GM23248 (cell line): ENCODE measurements at regions not wholly inside any gene's neighbourhood (a gene's known extent, or its start where the extent isn't known, plus 50 kb on each side); places are given as distances from the start of the nearest gene placed in this dataset.
"Not testable (repeated sequence)": the region's sequence is repeated elsewhere in the genome, so short reads cannot be mapped to it uniquely, and the experiment has no call there.

ENCODE experiments used
- DNase-seq: peaks from one replicate; pipeline ENCODE4 v3.0.0-alpha.2; 2015
- H2AFZ ChIP-seq: fragments of 200-600 bp; sonication (generic); 2 replicates; pipeline ENCODE4 v1.6.1; 2016; ENCODE audit warnings: antibody characterized with exemption
- H3F3A ChIP-seq: fragments of 200-600 bp; sonication (generic); 2 replicates; pipeline ENCODE4 v1.6.1; 2016; ENCODE audit warnings: mild to moderate bottlenecking, antibody characterized with exemption, mixed run types; ENCODE audit not compliant: insufficient read depth
- H3K27ac ChIP-seq: fragments of 200-600 bp; sonication (generic); 2 replicates; pipeline ENCODE4 v1.5.1; 2016; ENCODE audit warnings: mild to moderate bottlenecking
- H3K27me3 ChIP-seq: fragments of 200-600 bp; sonication (generic); replicated peaks from 2 replicates; pipeline ENCODE4 v1.6.1; 2016; ENCODE audit warnings: mild to moderate bottlenecking; ENCODE audit not compliant: insufficient read depth
- H3K36me3 ChIP-seq: fragments of 200-600 bp; sonication (generic); 2 replicates; pipeline ENCODE4 v1.6.1; 2016; ENCODE audit warnings: low read depth, mild to moderate bottlenecking
- H3K4me1 ChIP-seq: fragments of 200-600 bp; sonication (generic); 2 replicates; pipeline ENCODE4 v1.6.1; 2016; ENCODE audit warnings: mild to moderate bottlenecking; ENCODE audit not compliant: insufficient read depth
- H3K4me2 ChIP-seq: fragments of 200-600 bp; sonication (generic); one replicate; pipeline ENCODE4 v1.6.1; 2016; ENCODE audit warnings: mild to moderate bottlenecking; ENCODE audit not compliant: unreplicated experiment
- H3K4me3 ChIP-seq: fragments of 200-600 bp; sonication (generic); 2 replicates; pipeline ENCODE4 v1.5.1; 2016; ENCODE audit warnings: mild to moderate bottlenecking
- H3K79me2 ChIP-seq: fragments of 200-600 bp; sonication (generic); 2 replicates; pipeline ENCODE4 v1.6.1; 2016; ENCODE audit warnings: mild to moderate bottlenecking; ENCODE audit not compliant: insufficient read depth
- H3K9ac ChIP-seq: fragments of 200-600 bp; sonication (generic); 2 replicates; pipeline ENCODE4 v1.6.1; 2016; ENCODE audit warnings: mild to moderate bottlenecking
- H3K9me2 ChIP-seq: fragments of 200-600 bp; sonication (generic); 2 replicates; pipeline ENCODE4 v1.6.1; 2016; ENCODE audit warnings: mixed run types, mild to moderate bottlenecking, moderate library complexity; ENCODE audit not compliant: insufficient read depth
- H3K9me3 ChIP-seq: fragments of 200-600 bp; sonication (generic); one replicate; pipeline ENCODE4 v1.6.1; 2017; ENCODE audit warnings: low read depth
- H4K20me1 ChIP-seq: fragments of 200-600 bp; sonication (generic); 2 replicates; pipeline ENCODE4 v1.6.0; 2016; ENCODE audit not compliant: insufficient read depth
- EZH2 ChIP-seq: fragments of 200-600 bp; sonication (generic); IDR thresholded peaks from 2 replicates; pipeline ENCODE4 v1.6.1; 2018; ENCODE audit warnings: antibody characterized with exemption, mild to moderate bottlenecking; ENCODE audit not compliant: insufficient read depth, poor library complexity, severe bottlenecking
- EZH2phosphoT487 ChIP-seq: fragments of 200-600 bp; sonication (generic); IDR thresholded peaks from 2 replicates; pipeline ENCODE4 v1.6.1; 2018; ENCODE audit warnings: antibody characterized with exemption, moderate library complexity, mild to moderate bottlenecking, low read depth; ENCODE audit not compliant: insufficient read depth
- WGBS, 2 experiments: methylation state at CpG; one replicate each; pipeline ENCODE4 v1.1.6; 2015 to 2017; ENCODE audit warnings: low lambda C conversion rate in 2 of 2, low coverage in 1 of 2; ENCODE audit errors: missing lambda C conversion rate in 2 of 2; 5-methylcytosine and 5-hydroxymethylcytosine counted together
- in situ Hi-C: fragments of 300-500 bp; cut with MboI; formaldehyde crosslinking; loops from 2 replicates; pipeline ENCODE4 v1.15.0; 2020

DNA sequence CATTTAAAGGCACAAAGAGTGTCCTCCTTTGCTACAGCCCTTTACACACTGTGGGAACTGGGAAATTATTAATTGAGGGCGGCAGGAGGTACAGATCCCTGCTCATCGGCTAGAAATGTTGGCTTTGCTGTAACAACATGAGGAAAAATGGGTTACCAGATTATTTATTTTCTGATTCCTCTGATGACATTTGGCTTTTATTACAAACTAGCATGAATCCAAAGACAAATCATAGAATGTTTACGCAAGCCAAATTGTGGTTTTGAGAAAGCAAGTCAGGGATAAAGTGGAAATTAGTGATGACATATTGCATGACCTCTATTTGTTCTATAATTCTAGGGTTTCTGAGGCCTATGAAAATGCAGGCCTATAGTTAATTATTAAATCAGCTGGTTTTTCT lies 126.1 kb upstream of the TMEM196 start:
- Histone ChIP-seq H3K27ac (no peak overlapping the region), H3K4me2 (peak overlapping the region; percentile 23), H3K4me1 (no peaks in the 10 kb centered on the region), H3K27me3 (peaks cover 20% of the 10 kb centered on the region), H3K9ac (no peak overlapping the region), H3K9me3 (no peaks in the 10 kb centered on the region), H3K79me2 (no peaks in the 10 kb centered on the region), H3K9me2 (no peaks in the 10 kb centered on the region), H3F3A (peaks cover 4% of the 10 kb centered on the region; the same call in 1 of the 2 replicates), H2AFZ (no peak overlapping the region), H3K4me3 (no peak overlapping the region), H4K20me1 (no peaks in the 10 kb centered on the region), H3K36me3 (no peaks in the 10 kb centered on the region)
- WGBS, 2 experiments: 10 to 12% methylated on average over 3 of the region's 3 CpGs
- in situ Hi-C loops: no loop called here
- peak; percentile 67 for DNase-seq
- TF ChIP-seq EZH2 (no peak), EZH2phosphoT487 (peak; percentile 79; the same call in 1 of the 2 replicates)

DNA sequence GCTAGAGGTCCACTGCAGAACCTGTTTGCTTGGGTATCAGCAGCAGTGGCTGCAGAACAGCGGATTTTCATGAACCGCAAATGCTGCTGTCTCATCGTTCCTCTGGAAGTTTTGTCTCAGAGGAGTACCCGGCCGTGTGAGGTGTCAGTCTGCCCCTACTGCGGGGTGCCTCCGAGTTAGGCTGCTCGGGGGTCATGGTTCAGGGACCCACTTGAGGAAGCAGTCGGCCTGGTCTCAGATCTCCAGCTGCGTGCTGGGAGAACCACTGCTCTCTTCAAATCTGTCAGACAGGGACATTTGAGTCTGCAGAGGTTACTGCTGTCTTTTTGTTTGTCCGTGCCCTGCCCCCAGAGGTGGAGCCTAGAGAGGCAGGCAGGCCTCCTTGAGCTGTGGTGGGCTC lies 109.5 kb upstream of the TMEM196 start:
- H3K9ac ChIP-seq, H3K36me3 ChIP-seq, H3K27me3 ChIP-seq, DNase-seq, H2AFZ ChIP-seq, H3K9me2 ChIP-seq, H3F3A ChIP-seq, H3K79me2 ChIP-seq, in situ Hi-C loops, H3K27ac ChIP-seq, H4K20me1 ChIP-seq, H3K4me2 ChIP-seq, H3K9me3 ChIP-seq, H3K4me1 ChIP-seq, H3K4me3 ChIP-seq: not testable (repeated sequence)
- 66 to 71% methylated on average over 11 of the region's 11 CpGs for WGBS, 2 experiments

DNA sequence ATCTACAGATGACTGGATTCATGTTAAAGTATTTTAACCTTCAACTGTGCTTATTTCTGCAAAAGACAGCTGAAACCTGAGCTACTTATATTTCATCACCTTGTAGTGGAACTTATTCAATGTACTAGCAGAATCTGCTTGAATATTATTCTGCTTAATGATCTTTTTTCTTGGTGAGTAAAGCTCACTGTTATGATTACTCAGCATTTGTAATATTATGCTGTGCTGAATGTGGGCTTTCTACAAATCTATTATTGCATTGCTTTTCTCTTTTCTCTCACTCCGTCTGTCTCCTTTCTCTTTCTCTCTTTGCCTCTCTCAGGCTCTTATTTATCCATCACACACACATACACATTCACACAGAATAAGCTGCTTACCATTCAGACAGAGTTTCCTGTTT lies 98.7 kb upstream of the TMEM196 start:
- no peaks in the 10 kb centered on the region for H3K36me3 ChIP-seq
- no peaks in the 10 kb centered on the region for H3K79me2 ChIP-seq
- 21 to 28% methylated on average over 1 of the region's 1 CpG for WGBS, 2 experiments
- H3K4me2 ChIP-seq: no peak overlapping the region
- H4K20me1 ChIP-seq: no peaks in the 10 kb centered on the region
- H3K27me3 ChIP-seq: no peaks in the 10 kb centered on the region
- DNase-seq: no peak
- H3K9ac ChIP-seq: no peak overlapping the region
- H3K27ac ChIP-seq: no peak overlapping the region
- H3K4me3 ChIP-seq: no peak overlapping the region
- in situ Hi-C loops: no loop called here
- TF ChIP-seq EZH2 (no peak), EZH2phosphoT487 (no peak)
- no peaks in the 10 kb centered on the region for H3K4me1 ChIP-seq
- no peaks in the 10 kb centered on the region for H3K9me3 ChIP-seq
- H2AFZ ChIP-seq: no peak overlapping the region
- H3K9me2 ChIP-seq: no peaks in the 10 kb centered on the region
- no peaks in the 10 kb centered on the region for H3F3A ChIP-seq

DNA sequence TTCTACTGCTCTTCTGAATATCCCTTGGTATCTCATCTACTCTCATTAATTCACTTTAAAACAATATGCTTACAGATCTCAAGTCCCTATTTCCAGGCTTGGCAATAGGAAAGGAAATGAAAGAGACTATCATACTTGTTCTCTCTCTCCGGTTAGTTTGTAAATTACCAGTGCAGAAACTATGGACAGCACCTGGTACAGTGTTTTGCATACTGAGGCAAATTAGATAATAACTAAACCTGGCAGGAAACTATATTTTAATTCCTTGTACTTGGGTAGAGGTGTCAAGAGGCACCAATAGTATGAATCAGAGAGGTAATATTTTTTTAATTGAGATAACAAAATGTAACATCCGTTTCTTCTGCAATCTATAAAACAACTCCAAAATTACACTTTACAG lies 97.7 kb upstream of the TMEM196 start:
- Histone ChIP-seq H4K20me1 (no peaks in the 10 kb centered on the region), H3K9me3 (no peaks in the 10 kb centered on the region), H3K27me3 (no peaks in the 10 kb centered on the region), H3K36me3 (no peaks in the 10 kb centered on the region), H3F3A (no peaks in the 10 kb centered on the region), H3K27ac (no peak overlapping the region), H3K79me2 (no peaks in the 10 kb centered on the region), H2AFZ (no peak overlapping the region), H3K4me2 (no peak overlapping the region), H3K4me1 (no peaks in the 10 kb centered on the region), H3K9me2 (no peaks in the 10 kb centered on the region), H3K9ac (no peak overlapping the region), H3K4me3 (no peak overlapping the region)
- in situ Hi-C loops: no loop called here
- no peak for TF ChIP-seq EZH2
- no peak for TF ChIP-seq EZH2phosphoT487
- 57% methylated on average over 2 of the region's 2 CpGs for WGBS, 2 experiments
- no peak for DNase-seq

DNA sequence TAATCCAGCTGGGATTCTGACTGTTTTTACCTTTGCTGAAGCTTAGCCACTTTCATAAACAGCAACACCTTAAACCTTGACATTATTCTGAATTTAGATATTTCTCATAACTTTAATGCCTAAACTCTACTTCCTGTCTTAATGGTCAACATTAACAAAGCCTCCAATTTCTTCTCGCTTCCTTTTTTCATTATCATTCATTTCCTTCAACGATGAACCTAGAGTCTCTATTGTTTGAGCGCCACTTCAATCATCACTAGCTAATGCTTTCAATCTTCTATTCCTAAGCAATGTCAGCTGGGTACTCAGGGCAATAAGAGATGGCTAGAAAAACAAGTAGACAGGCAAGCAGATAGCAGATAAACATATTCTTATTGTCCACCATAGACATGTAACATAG lies 96.6 kb upstream of the TMEM196 start:
- Histone ChIP-seq H3K79me2 (no peaks in the 10 kb centered on the region), H3K4me2 (no peak overlapping the region), H3K4me3 (no peak overlapping the region), H2AFZ (no peak overlapping the region), H4K20me1 (no peaks in the 10 kb centered on the region), H3K27ac (no peak overlapping the region), H3K27me3 (no peaks in the 10 kb centered on the region), H3K4me1 (no peaks in the 10 kb centered on the region), H3F3A (no peaks in the 10 kb centered on the region), H3K9me3 (no peaks in the 10 kb centered on the region), H3K9me2 (no peaks in the 10 kb centered on the region), H3K36me3 (no peaks in the 10 kb centered on the region), H3K9ac (no peak overlapping the region)
- WGBS, 2 experiments: 61 to 68% methylated on average over 3 of the region's 3 CpGs
- no peak for DNase-seq
- in situ Hi-C loops: no loop called here
- no peak for TF ChIP-seq EZH2
- TF ChIP-seq EZH2phosphoT487: no peak
